GM21381 (cell line): ENCODE measurements at regions not wholly inside any gene's neighbourhood (a gene's known extent, or its start where the extent isn't known, plus 50 kb on each side); places are given as distances from the start of the nearest gene placed in this dataset.

Source experiments
- ATAC-seq: cut with Tn5 transposase; IDR thresholded peaks from one replicate; pipeline ENCODE4 v1.9.1; 2021; ENCODE audit warnings: mild to moderate bottlenecking, moderate library complexity; ENCODE audit not compliant: unreplicated experiment

GRCh38 chr1:244106837-244107493, 55.9 kb downstream of the ZBTB18 start:
- ATAC-seq = no peak

GRCh38 chr1:244111027-244111426, 59.9 kb downstream of the ZBTB18 start:
- no peak for ATAC-seq

DNA sequence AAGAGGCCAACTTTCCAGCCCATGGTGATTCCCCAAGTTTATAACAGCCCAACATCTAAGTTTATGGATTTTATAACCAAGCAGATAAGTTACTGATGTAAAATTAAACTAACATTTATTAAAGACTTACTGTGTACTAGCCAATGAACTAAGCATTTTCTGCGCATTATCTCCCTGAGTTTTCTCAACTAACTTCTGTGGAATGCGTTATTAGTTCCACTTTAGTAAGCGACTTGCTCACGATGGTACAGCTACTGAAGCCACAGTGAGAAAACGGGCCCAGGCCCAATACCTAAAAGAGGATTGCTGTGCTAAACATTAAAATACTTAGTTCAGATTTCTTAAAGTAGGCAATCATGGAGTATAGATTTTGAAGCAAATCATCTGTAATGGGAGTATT, 61.0 kb downstream of the ZBTB18 start:
- ATAC-seq = no peak

DNA sequence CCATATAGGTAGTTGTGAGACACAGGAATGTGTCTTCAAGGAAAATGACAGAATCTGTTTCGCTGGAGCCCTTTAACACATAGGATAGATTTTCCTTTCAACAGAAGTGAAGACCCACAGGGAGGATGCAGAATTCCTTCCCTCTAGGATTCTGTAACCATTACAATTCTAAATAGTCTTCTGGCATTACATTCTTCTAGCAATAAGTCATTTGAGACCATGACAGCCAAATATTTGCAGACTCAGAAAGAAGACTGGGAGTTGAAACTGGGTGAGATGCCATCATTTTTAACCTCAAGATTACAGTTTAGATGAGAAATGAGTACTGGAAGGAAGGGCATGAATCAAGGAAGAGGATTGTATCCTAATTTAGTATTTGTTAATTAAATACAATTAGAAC, 61.6 kb downstream of the ZBTB18 start:
- ATAC-seq = no peak

DNA sequence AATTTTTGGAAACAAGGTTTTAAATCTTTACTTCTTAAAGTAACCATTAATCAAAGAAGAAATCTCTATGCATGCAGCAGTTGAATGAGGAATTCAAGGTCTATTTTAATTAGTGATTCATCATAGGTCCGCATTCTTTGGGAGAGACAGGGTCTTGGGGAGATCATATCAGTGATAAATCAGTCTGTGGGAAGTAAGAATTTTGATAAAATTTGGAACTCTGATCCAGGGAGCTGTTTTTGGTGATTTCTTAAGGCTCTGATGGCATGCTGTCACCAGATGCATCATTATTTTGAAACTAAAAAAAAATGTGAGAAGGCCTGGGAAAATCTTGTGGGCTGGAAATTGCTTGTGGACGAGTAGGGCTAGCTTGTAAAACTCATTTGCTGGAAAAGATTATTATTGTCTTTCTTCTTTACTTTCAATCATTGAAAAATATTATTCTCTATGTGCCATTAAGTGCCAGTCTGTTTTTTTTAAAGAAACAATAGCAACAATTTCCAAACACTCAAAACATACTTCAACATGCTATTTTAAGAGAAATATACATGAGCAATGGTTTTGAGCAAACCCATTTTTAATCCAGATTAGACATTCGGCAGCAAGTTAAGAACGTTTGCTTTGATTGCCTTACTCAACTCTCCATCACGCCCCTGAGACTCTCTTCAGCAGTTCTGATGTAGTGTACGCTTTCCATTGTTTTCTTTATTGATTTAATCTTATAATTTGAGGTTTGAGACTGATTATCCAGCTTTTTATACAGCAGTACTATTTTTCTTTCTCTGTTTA, 62.6 kb downstream of the ZBTB18 start:
- ATAC-seq = no peak

- ATAC-seq = no peak
Observed at GRCh38 chr1:244114892-244115291, 63.8 kb downstream of the ZBTB18 start.

GRCh38 chr1:244116946-244117345, 65.9 kb downstream of the ZBTB18 start:
- no peak for ATAC-seq

GRCh38 chr1:244118109-244118761, 67.2 kb downstream of the ZBTB18 start:
- no peak for ATAC-seq

- ATAC-seq = no peak
Observed at GRCh38 chr1:244128591-244129383, 77.7 kb downstream of the ZBTB18 start.

GRCh38 chr1:244137276-244137675, 86.2 kb downstream of the ZBTB18 start:
- no peak for ATAC-seq

- ATAC-seq = no peak
Observed at GRCh38 chr1:244137725-244138124, 86.6 kb downstream of the ZBTB18 start.

DNA sequence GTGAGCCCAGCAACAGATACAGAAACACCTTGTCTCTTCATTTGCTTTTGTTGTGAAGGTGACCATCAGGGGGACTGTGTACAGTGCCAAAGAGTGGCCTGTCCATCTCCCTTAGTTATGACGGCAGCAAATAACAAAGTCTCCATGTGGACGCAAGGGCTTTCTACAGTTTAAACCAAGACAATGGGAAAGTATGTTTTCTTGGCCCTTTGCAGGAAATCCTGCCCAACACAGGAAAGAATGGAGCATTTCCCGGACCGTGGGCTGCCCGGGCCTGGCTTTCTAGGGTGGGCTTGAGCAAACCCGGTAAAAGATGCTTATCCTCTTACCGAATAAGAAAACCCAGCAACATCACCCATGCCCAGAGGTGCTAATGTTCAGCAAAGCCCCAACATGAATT, 87.3 kb downstream of the ZBTB18 start:
- ATAC-seq = no peak

DNA sequence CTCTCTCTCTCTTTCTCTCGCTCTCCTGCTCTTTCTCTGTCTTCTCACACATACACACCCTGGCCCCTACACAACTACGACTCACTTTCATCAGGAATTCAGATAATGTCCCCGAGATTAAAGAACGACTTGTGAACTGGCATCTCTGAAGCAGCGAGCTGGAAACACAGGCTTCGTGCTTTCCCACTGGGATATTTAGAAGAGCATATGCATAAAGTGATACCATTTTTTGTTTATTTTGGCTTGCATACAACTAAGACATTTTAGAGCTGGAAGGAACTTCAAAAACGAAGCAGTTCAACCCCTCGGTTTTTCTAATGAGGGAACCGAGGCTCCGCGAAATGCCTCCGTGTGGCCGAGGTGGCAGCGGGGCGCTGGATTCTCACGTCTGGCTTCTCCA, 88.6 kb downstream of the ZBTB18 start:
- no peak for ATAC-seq

- no peak for ATAC-seq
Observed at GRCh38 chr1:244140420-244140819, 89.3 kb downstream of the ZBTB18 start.

DNA sequence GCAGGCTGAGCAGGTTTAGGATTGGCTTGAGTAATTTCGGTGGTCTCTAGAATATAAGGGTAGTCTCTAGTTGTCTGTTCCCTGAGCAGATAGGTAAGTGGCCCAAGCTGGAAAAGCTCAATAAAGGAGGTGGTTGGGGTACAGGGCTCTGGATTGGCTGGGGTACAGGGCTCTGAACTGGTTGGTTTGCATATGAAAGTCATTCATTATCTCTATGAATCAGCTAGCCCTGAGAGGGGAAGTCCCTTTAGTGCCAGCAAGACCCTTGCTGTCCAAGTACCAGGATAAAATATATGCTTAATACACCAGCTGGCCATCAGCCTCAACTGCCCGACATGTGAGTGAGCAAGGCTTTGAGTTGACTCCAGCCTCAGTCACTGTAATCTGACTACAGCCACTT, 93.0 kb downstream of the ZBTB18 start:
- ATAC-seq = no peak

- ATAC-seq = no peak
Observed at GRCh38 chr1:244150071-244150470, 99.0 kb downstream of the ZBTB18 start.

- no peak for ATAC-seq
Observed at GRCh38 chr1:244150665-244151064, 99.6 kb downstream of the ZBTB18 start.

- ATAC-seq = no peak
Observed at GRCh38 chr1:244151537-244151936, 100.5 kb downstream of the ZBTB18 start.

DNA sequence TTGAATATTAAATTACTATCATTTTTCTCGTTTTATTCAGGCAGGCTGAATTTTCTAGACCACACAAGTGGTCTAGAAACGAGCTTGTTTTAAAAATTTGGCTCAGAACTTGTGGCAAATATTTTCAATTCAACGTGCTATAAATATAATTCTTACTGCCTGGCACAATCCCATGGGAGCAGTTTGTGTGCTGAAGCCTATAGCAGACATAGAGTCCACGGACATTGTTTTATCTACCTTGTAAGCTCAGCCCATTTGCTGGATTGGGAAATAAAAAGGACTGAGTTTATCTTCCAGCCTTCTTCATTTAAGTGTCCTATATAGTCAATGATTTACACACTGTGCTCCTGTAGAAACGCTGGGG, 103.4 kb downstream of the ZBTB18 start:
- no peak for ATAC-seq

- ATAC-seq = no peak
Observed at GRCh38 chr1:244154872-244155531, 103.9 kb downstream of the ZBTB18 start.

DNA sequence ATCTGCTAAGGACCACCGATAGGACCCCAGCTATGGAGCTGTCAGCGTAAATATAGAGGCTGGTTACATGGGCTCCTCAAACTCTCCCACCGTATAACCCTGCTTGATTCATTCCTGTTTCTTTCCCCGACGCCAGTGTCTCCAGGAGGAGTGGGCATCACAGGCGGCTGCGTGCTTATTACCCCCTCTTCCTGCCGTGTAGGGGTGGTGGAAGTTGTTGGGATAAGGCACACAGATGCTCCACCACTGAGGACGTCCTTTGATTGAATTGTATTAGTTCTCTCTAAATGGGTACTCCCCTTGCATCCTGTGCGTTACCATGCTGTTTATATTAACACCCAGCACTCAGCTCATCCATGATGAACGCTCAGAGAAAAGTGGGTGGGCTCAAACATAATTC, 104.6 kb downstream of the ZBTB18 start:
- no peak for ATAC-seq
